Gastrocnemius medialis (tissue), 4 donors: ENCODE measurements at regions not wholly inside any gene's neighbourhood (a gene's known extent, or its start where the extent isn't known, plus 50 kb on each side); places are given as distances from the start of the nearest gene placed in this dataset.

Source experiments
- POLR2A ChIP-seq, 2 donors: fragments of 450-650 bp; IDR thresholded peaks; one replicate each; pipeline ENCODE4 v1.6.1; 2017; ENCODE audit warnings: antibody characterized with exemption in 2 of 2, mild to moderate bottlenecking in 2 of 2, moderate library complexity in 2 of 2
- TF ChIP-seq, protein P1 (sequence below), 5 experiments: fragments of 450-650 bp in 3 of 5; fragments of 200-600 bp in 2 of 5; sonication (generic) in 2 of 5; IDR thresholded peaks in 4 of 5; conservative IDR thresholded peaks in 1 of 5; 1 replicate in 4 of 5; 2 replicates in 1 of 5; pipeline ENCODE4 v1.5.1; 2016 to 2019; ENCODE audit warnings: antibody characterized with exemption in 5 of 5, mild to moderate bottlenecking in 3 of 5, moderate library complexity in 3 of 5

DNA sequence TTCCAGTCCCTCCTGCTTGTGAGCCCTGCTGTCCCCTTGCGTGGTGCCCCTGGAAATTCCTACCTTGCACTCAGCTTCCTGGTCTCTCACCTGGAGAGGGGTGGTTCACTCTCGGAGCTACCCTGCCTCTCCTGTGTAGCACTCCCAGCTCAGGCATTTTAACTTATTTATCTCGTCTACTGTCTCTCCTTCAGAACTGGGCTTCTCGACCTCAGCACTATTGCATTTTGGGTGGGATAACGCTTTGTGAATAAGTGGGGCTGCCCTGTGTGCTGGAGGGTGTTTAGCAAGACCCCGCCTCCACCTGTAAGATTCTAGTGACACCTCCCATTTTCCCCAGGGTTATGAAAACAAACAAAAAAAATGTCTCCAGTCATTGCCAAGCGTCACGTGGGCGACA, 56.0 kb upstream of the SORCS2 start:
- TF ChIP-seq, protein P1, sequence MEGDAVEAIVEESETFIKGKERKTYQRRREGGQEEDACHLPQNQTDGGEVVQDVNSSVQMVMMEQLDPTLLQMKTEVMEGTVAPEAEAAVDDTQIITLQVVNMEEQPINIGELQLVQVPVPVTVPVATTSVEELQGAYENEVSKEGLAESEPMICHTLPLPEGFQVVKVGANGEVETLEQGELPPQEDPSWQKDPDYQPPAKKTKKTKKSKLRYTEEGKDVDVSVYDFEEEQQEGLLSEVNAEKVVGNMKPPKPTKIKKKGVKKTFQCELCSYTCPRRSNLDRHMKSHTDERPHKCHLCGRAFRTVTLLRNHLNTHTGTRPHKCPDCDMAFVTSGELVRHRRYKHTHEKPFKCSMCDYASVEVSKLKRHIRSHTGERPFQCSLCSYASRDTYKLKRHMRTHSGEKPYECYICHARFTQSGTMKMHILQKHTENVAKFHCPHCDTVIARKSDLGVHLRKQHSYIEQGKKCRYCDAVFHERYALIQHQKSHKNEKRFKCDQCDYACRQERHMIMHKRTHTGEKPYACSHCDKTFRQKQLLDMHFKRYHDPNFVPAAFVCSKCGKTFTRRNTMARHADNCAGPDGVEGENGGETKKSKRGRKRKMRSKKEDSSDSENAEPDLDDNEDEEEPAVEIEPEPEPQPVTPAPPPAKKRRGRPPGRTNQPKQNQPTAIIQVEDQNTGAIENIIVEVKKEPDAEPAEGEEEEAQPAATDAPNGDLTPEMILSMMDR (IDR thresholded peaks at IDR 0.05 in 4 of 5, conservative IDR thresholded peaks at IDR 0.05 in 1 of 5), result no peak
- TF ChIP-seq POLR2A (IDR thresholded peaks at IDR 0.05), result no peak
